HG03354 (cell line): ENCODE measurements at regions not wholly inside any gene's neighbourhood (a gene's known extent, or its start where the extent isn't known, plus 50 kb on each side); places are given as distances from the start of the nearest gene placed in this dataset.
"Not testable (repeated sequence)": the region's sequence is repeated elsewhere in the genome, so short reads cannot be mapped to it uniquely, and the experiment has no call there.

Source experiments
- ATAC-seq: cut with Tn5 transposase; IDR thresholded peaks from one replicate; pipeline ENCODE4 v1.9.1; 2021; ENCODE audit warnings: mild to moderate bottlenecking; ENCODE audit not compliant: unreplicated experiment, poor library complexity, severe bottlenecking

GRCh38 chr12:97960225-97960624 is 497.6 kb downstream of the RMST start:
- ATAC-seq, result no peak

- peak; percentile 92 for ATAC-seq
Measured at GRCh38 chr12:97960741-97961608, 498.4 kb downstream of the RMST start.

DNA sequence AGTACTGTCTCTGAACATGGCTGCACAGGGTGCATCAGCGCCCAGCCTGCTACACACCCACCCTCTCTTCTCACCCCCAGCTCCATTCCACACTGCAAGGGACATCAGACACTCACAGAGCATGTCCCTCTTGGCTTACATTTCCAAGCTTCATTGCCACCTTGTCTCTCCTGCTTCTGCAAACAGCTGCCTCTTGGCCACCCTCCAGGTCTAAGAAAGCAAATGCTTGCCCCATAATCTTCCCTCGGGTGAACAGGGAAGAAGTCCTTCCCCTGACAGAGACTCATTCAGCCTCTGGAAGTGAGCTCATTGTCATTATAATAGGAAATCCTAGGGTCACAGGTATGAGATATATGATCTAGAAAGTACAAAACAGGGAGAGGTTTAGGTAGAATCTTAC is 505.2 kb downstream of the RMST start:
- no peak for ATAC-seq

DNA sequence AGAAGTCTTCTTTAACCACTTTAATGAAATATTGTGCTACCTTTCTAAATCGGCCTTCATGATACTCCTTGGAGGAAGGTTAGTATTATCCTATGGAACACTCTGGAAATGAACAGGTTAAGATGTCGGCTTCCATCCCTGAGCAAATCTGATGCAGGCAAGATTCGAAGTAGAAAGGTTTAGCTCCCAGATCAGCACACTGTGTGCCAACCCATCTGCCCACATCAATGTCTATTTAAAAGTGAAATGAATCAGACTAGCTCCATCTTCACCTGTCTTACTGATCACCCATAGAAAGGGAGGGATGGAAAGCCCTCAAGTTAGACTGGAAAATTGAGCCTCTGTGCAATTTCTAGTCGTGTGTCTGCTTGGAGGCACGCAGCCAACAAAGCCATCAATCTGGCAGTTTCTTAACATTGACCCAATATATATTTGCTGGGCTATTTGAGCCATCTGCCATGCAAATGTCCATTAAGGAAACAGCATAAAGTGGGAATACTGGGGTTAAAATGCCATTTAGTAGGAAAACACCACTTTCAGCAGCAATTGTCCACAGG is 506.1 kb downstream of the RMST start:
- no peak for ATAC-seq

GRCh38 chr12:97977870-97978405 is 515.3 kb downstream of the RMST start:
- ATAC-seq, result no peak

- ATAC-seq, result no peak
Measured at GRCh38 chr12:97982684-97983083, 520.1 kb downstream of the RMST start.

DNA sequence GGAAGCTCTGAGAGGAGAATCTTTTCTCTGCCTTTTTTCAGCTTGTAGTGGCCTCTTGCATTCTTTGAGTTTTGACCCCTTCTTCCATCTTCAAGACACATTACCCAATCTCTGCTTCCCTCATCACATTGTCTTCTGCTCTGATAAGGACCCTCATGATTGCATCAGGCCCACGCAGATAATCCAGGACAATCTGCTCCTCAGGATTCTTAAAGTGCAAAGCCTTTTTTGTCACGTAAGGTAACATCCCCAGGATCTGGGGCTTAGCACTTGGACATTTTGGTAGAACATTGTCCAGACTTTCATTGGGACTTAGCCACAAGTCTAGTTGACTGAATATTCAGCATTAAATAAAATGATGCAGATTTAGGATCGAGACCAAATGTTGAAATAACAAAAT is 521.2 kb downstream of the RMST start:
- no peak for ATAC-seq

- no peak for ATAC-seq
Measured at GRCh38 chr12:97984436-97984835, 521.8 kb downstream of the RMST start.

DNA sequence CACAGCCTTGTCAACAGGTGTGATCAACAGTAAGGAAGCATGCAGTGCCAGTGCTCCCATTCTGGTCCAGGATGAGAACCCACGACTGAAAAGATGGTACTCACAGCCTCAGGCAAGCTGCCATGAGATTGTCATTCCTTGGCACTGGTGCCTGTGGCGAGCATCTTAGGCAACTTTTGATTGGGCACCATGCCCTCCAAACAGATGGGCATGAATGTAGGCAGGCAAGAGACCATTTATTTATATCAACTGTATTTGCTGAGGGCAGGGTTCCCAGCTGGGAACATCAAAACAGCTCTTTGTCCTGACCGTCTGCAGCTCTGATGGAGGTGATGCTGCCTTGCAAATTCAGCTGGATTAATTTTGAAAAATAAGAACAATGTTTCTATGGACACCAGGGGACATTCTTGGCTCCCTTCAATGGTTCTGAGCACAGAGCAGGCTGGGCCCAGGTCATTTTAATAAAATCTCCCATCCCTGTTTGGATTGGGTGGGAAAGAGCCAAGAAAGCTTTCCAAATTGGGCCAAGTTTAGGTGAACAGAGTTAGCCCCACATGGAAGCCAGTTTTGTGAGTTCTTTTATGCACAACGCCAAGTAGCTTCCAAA is 522.5 kb downstream of the RMST start:
- ATAC-seq, result no peak

- ATAC-seq, result no peak
Measured at GRCh38 chr12:97985834-97986233, 523.2 kb downstream of the RMST start.

GRCh38 chr12:97988588-97988987 is 526.0 kb downstream of the RMST start:
- ATAC-seq, result not testable (repeated sequence)

DNA sequence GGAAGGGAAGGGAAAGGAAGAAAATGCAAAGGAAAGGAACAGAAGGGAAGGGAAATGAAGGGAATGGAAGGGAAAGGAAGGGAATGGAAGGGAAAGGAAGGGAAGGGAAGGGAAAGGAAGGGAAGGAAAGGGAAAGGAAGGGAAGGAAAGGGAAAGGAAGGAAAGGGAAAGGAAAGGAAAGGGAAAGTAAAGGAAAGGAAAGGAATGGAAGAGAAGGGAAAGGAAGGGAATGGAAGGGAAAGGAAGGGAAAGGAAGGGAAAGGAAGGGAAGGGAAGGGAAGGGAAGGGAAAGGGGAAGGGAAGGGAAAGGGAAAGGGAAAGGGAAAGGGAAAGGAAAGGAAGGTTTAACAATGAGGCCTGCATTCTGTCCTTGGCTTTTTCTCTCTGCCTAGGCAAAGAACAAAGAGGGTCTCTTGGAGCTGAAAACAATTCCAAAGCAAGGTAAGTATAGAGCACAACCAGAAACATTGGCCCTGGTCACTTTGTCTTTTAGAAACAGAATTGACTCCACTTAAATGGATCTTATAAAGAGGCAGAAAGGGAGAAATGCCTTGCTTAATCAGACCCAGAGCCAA is 525.9 kb upstream of the TMPO start:
- ATAC-seq, result no peak

- no peak for ATAC-seq
Measured at GRCh38 chr12:97994746-97995484, 520.5 kb upstream of the TMPO start.

GRCh38 chr12:97995559-97995958 is 519.8 kb upstream of the TMPO start:
- no peak for ATAC-seq

- no peak for ATAC-seq
Measured at GRCh38 chr12:98001430-98001829, 514.0 kb upstream of the TMPO start.

GRCh38 chr12:98002887-98003493 is 512.4 kb upstream of the TMPO start:
- peak; percentile 87 for ATAC-seq

DNA sequence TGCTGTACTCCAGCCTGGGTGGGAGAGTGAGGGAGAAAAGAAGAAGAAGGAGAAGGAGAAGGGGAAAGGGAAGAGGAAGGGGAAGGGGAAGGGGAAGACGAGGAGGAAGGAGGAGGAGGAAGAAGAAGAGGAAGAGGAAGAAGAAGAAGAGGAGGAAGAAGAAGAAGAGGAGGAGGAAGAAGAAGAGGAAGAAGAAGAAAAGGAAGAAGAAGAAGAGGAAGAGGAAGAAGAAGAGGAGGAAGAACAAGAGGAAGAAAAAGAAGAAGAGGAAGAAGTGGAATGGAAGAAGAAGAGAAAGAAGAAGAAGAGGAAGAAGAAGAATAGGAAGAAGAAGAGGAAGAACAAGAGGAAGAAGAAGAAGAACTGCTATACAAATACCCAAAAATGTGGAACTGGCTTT is 507.4 kb upstream of the TMPO start:
- ATAC-seq, result no peak

GRCh38 chr12:98013560-98013959 is 501.8 kb upstream of the TMPO start:
- no peak for ATAC-seq

DNA sequence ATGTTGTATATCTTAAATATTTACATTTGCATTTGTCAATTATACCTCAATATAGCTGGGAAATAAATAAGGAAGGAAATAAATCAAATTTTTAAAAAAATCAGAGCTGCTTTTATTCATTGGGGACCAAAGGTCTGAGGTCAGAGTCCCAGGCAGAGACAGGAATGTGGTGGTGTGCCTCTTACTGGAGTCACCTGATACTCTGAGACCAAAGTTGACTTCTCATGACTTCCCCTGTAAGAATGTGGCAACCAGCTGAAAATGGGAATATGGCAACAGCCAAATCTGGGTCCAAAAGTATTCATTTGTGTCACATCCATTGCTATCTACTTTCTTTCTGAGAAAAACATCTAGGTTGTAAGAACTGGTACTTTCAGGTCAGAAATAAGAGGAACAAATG is 496.6 kb upstream of the TMPO start:
- ATAC-seq, result no peak
